K562 (cell line): ENCODE measurements at regions not wholly inside any gene's neighbourhood (a gene's known extent, or its start where the extent isn't known, plus 50 kb on each side); places are given as distances from the start of the nearest gene placed in this dataset.

Source experiments
- ATAC-seq: fragments of 200-7000 bp; cut with Tn5 transposase; 3 replicates; pipeline ENCODE4 v1.9.1; 2020; ENCODE audit warnings: moderate library complexity
- BruUV-seq: library from RNA; stranded (reverse); fragments of 400-500 nt; replicated peaks from 2 replicates; lab custom pipeline; 2021; lab: Mats Ljungman, UMichigan
- CTCF ChIA-PET: fragments of 300-600 bp; formaldehyde crosslinking; extraction: SDS; loops from one replicate; lab custom pipeline; 2021; ENCODE audit warnings: low intra/inter-chr PET ratio; lab: Yijun Ruan, JAX
- POLR2A ChIA-PET: fragments of 300-600, 350-650 bp; sonication (Branson Sonifier 250); formaldehyde crosslinking; extraction: SDS; loops from one replicate; lab custom pipeline; 2021; ENCODE audit warnings: antibody characterized with exemption, inconsistent platforms; lab: Yijun Ruan, JAX
- DNase-seq, 4 experiments: peaks; one replicate each; pipeline versions ENCODE4 v3.0.0 to v3.0.0-alpha.2; 2011 to 2018; ENCODE audit warnings: low spot score in 3 of 4, mixed read lengths in 3 of 4; ENCODE audit errors: extremely low read depth in 1 of 4
- FAIRE-seq: peaks from 2 replicates; lab custom pipeline; 2011; peaks lifted over from hg19 to GRCh38; lab: Jason Lieb, UNC
- H2AFZ ChIP-seq: 2 replicates; pipeline ENCODE4 v1.6.0; 2011; ENCODE audit warnings: low read depth, low read length, control low read depth, inconsistent platforms
- H3K27ac ChIP-seq: fragments of 200-600 bp; 3 replicates; pipeline ENCODE4 v1.8.0; 2011; ENCODE audit warnings: low read depth, mild to moderate bottlenecking, control low read depth, inconsistent platforms, low read length, moderate library complexity, mixed read lengths; ENCODE audit errors: extremely low read depth
- H3K27me3 ChIP-seq, 2 experiments: fragments of 300-600 bp in 1 of 2; 2 replicates in 1 of 2; 3 replicates in 1 of 2; pipeline versions ENCODE4 v1.6.0 to v1.8.0; 2011; ENCODE audit warnings: inconsistent platforms in 2 of 2, low read length in 2 of 2, mild to moderate bottlenecking in 1 of 2, mixed read lengths in 1 of 2, moderate library complexity in 1 of 2; ENCODE audit not compliant: control insufficient read depth in 2 of 2, insufficient read depth in 2 of 2
- H3K36me3 ChIP-seq: fragments of 300-600 bp; 3 replicates; pipeline ENCODE4 v1.8.0; 2011; ENCODE audit warnings: mild to moderate bottlenecking, low read length, inconsistent platforms; ENCODE audit not compliant: control insufficient read depth, insufficient read depth
- H3K4me1 ChIP-seq, 2 experiments: fragments of 200-600 bp in 1 of 2; replicated peaks in 1 of 2; 2 replicates in 1 of 2; 3 replicates in 1 of 2; pipeline versions ENCODE4 v1.5.1 to v1.8.0; 2011; ENCODE audit warnings: inconsistent platforms in 2 of 2, low read length in 2 of 2, mild to moderate bottlenecking in 1 of 2, mixed read lengths in 1 of 2, moderate library complexity in 1 of 2; ENCODE audit not compliant: control insufficient read depth in 2 of 2, insufficient read depth in 2 of 2
- H3K4me2 ChIP-seq: 2 replicates; pipeline ENCODE4 v1.6.1; 2011; ENCODE audit warnings: low read length, control low read depth, inconsistent platforms, mixed read lengths; ENCODE audit not compliant: insufficient read depth
- H3K4me3 ChIP-seq: fragments of 200-600 bp; sonication (generic), shearing (Covaris generic); 2 replicates; pipeline ENCODE4 v1.5.1; 2016; ENCODE audit warnings: control low read depth, inconsistent platforms
- H3K79me2 ChIP-seq: fragments of 200-600 bp; 3 replicates; pipeline ENCODE4 v1.8.0; 2011; ENCODE audit warnings: low read length, inconsistent platforms; ENCODE audit not compliant: control insufficient read depth, insufficient read depth
- H3K9ac ChIP-seq, 2 experiments: 2 replicates each; pipeline versions ENCODE4 v1.6.0 to v1.6.1; 2011; ENCODE audit warnings: low read depth in 2 of 2, low read length in 2 of 2, control low read depth in 1 of 2, inconsistent platforms in 1 of 2, mild to moderate bottlenecking in 1 of 2, mixed read lengths in 1 of 2; ENCODE audit not compliant: insufficient read depth in 1 of 2
- H3K9me1 ChIP-seq: one replicate; pipeline ENCODE4 v1.6.0; 2011; ENCODE audit warnings: inconsistent platforms, mild to moderate bottlenecking, low read length, moderate library complexity; ENCODE audit not compliant: control insufficient read depth, insufficient read depth
- H3K9me3 ChIP-seq: replicated peaks from 2 replicates; pipeline ENCODE4 v1.5.1; 2011; ENCODE audit warnings: low read depth, low read length, inconsistent platforms; ENCODE audit not compliant: control insufficient read depth, insufficient read depth
- H4K20me1 ChIP-seq: replicated peaks from 2 replicates; pipeline ENCODE4 v1.6.1; 2011; ENCODE audit warnings: low read length, inconsistent platforms, mixed read lengths; ENCODE audit not compliant: control insufficient read depth, insufficient read depth
- ARID1B ChIP-seq: fragments of 450-650 bp; IDR thresholded peaks from 2 replicates; pipeline ENCODE4 v1.6.1; 2016; ENCODE audit warnings: antibody characterized with exemption, mild to moderate bottlenecking, inconsistent platforms
- ARNT ChIP-seq, 2 experiments: fragments of 450-650 bp; IDR thresholded peaks; 2 replicates each; pipeline ENCODE4 v1.6.1; 2016; ENCODE audit warnings: mild to moderate bottlenecking in 1 of 2
- BCL6 ChIP-seq: fragments of 250-450 bp; sonication (Bioruptor Pico); IDR thresholded peaks from 2 replicates; pipeline ENCODE4 v1.4.0; 2020
- ETS2 ChIP-seq: IDR thresholded peaks from 2 replicates; pipeline ENCODE4 v1.6.1; 2016; ENCODE audit warnings: borderline replicate concordance, missing genetic modification characterization, mild to moderate bottlenecking, moderate library complexity, missing compliant biosample characterization; ENCODE audit not compliant: poor library complexity, severe bottlenecking
- HSF4 ChIP-seq: fragments of 250-450 bp; sonication (Bioruptor Pico); IDR thresholded peaks from 2 replicates; pipeline ENCODE4 v2.1.2; 2022; ENCODE audit warnings: mild to moderate bottlenecking, moderate library complexity, borderline replicate concordance
- KDM1A ChIP-seq, 2 experiments: fragments of 450-650 bp; IDR thresholded peaks; 2 replicates each; pipeline ENCODE4 v1.6.1; 2016; ENCODE audit warnings: mild to moderate bottlenecking in 2 of 2
- OTX1 ChIP-seq: fragments of 450-650 bp; formaldehyde crosslinking; IDR thresholded peaks from 2 replicates; pipeline ENCODE4 v1.4.0; 2022; ENCODE audit warnings: mild to moderate bottlenecking
- POLR3A ChIP-seq: IDR thresholded peaks from 2 replicates; pipeline ENCODE4 v1.6.1; 2011; ENCODE audit warnings: borderline replicate concordance, mild to moderate bottlenecking, moderate library complexity; ENCODE audit not compliant: insufficient read length, insufficient read depth; ENCODE audit errors: extremely low read depth
- PREB ChIP-seq: sonication (generic); formaldehyde crosslinking; IDR thresholded peaks from 2 replicates; pipeline ENCODE4 v1.8.1; 2023; ENCODE audit warnings: mild to moderate bottlenecking, missing genetic modification reagents
- RNF2 ChIP-seq: sonication (generic); IDR thresholded peaks from 2 replicates; pipeline ENCODE4 v1.6.1; 2016
- SMARCA5 ChIP-seq: fragments of 450-650 bp; IDR thresholded peaks from 2 replicates; pipeline ENCODE4 v1.6.1; 2016
- THRAP3 ChIP-seq: fragments of 450-650 bp; IDR thresholded peaks from 2 replicates; pipeline ENCODE4 v1.6.1; 2016; ENCODE audit warnings: mild to moderate bottlenecking, inconsistent platforms, borderline replicate concordance
- ZNF12 ChIP-seq: sonication (generic); formaldehyde crosslinking; IDR thresholded peaks from 2 replicates; pipeline ENCODE4 v1.4.0; 2020; ENCODE audit warnings: mild to moderate bottlenecking, missing genetic modification reagents
- ZNF224 ChIP-seq: sonication (generic); formaldehyde crosslinking; IDR thresholded peaks from 2 replicates; pipeline ENCODE4 v1.8.0; 2022; ENCODE audit warnings: mild to moderate bottlenecking, missing genetic modification reagents
- WGBS: fragments of 100-300 bp; shearing (Covaris generic); methylation state at CpG from one replicate; pipeline ENCODE4 v1.1.6; 2016; ENCODE audit warnings: low coverage, mixed read lengths; ENCODE audit not compliant: insufficient coverage; ENCODE audit errors: missing lambda C conversion rate; 5-methylcytosine and 5-hydroxymethylcytosine counted together
- in situ Hi-C: fragments of 300-500 bp; cut with MboI; formaldehyde crosslinking; loops from 4 replicates; pipeline ENCODE4 v1.15.0; 2018; ENCODE audit warnings: inconsistent platforms, mixed read lengths
- intact Hi-C: fragments of 100-400 bp; cut with micrococcal nuclease; formaldehyde crosslinking; loops from 2 replicates; pipeline ENCODE4 v1.14.2; 2022

- ATAC-seq: no peak
- CTCF ChIA-PET: no interaction called here
These were observed 510.3 kb upstream of the CLINT1 start for GRCh38 chr5:158369241-158369640.

More at GRCh38 chr5:158369241-158369640, 510.3 kb upstream of the CLINT1 start:
- Histone ChIP-seq H3K9ac (no peak overlapping the region), H3K4me2 (no peak overlapping the region), H3K4me1 (no peaks in the 10 kb centered on the region), H2AFZ (no peak overlapping the region), H3K4me3 (no peak overlapping the region), H3K27me3 (no peaks in the 10 kb centered on the region), H4K20me1 (no peaks in the 10 kb centered on the region), H3K9me3 (no peaks in the 10 kb centered on the region), H3K27ac (no peak overlapping the region), H3K9me1 (no peaks in the 10 kb centered on the region), H3K79me2 (no peaks in the 10 kb centered on the region), H3K36me3 (no peaks in the 10 kb centered on the region)
- no peak for DNase-seq
- in situ Hi-C loops (no loop called here), intact Hi-C loops (no loop called here)
- POLR2A ChIA-PET: no interaction called here
- 0% methylated on average over 4 of the region's 4 CpGs for WGBS
- FAIRE-seq: no peak
- TF ChIP-seq SMARCA5 (no peak), ARNT (IDR thresholded peaks at IDR 0.05) (no peak), POLR3A (no peak), ARID1B (no peak), THRAP3 (no peak), ETS2 (tag) (no peak), ZNF12 (CRISPR knock-in tag) (no peak), PREB (no peak), KDM1A (IDR thresholded peaks at IDR 0.05) (no peak), ZNF224 (CRISPR knock-in tag) (no peak), BCL6 (CRISPR knock-in tag) (no peak), RNF2 (no peak), HSF4 (CRISPR knock-in tag) (no peak), OTX1 (CRISPR knock-in tag) (no peak)
- BruUV-seq: no TSS peak
